HG02678 (cell line): ENCODE measurements at regions not wholly inside any gene's neighbourhood (a gene's known extent, or its start where the extent isn't known, plus 50 kb on each side); places are given as distances from the start of the nearest gene placed in this dataset.

Experiments
- ATAC-seq: cut with Tn5 transposase; IDR thresholded peaks from one replicate; pipeline ENCODE4 v1.9.1; 2021; ENCODE audit warnings: mild to moderate bottlenecking, moderate library complexity; ENCODE audit not compliant: unreplicated experiment

- ATAC-seq = no peak
Observed at GRCh38 chr10:44042075-44042770, 342.7 kb downstream of the CXCL12 start.

- ATAC-seq = no peak
Observed at GRCh38 chr10:44039599-44039998, 345.3 kb downstream of the CXCL12 start.

GRCh38 chr10:44036425-44036824 lies 348.5 kb downstream of the CXCL12 start:
- no peak for ATAC-seq

- no peak for ATAC-seq
Observed at GRCh38 chr10:44035474-44036197, 349.3 kb downstream of the CXCL12 start.

GRCh38 chr10:44034946-44035345 lies 350.0 kb downstream of the CXCL12 start:
- no peak for ATAC-seq

GRCh38 chr10:44033008-44033407 lies 351.9 kb downstream of the CXCL12 start:
- no peak for ATAC-seq

GRCh38 chr10:44032216-44032615 lies 352.7 kb downstream of the CXCL12 start:
- no peak for ATAC-seq

GRCh38 chr10:44030738-44031137 lies 354.2 kb downstream of the CXCL12 start:
- no peak for ATAC-seq

- peak; percentile 76 for ATAC-seq
Observed at GRCh38 chr10:44030132-44030531, 354.8 kb downstream of the CXCL12 start.

GRCh38 chr10:44028384-44029137 lies 356.3 kb downstream of the CXCL12 start:
- ATAC-seq = no peak

GRCh38 chr10:44024356-44025116 lies 360.4 kb downstream of the CXCL12 start:
- ATAC-seq = no peak

GRCh38 chr10:44023517-44023916 lies 361.4 kb downstream of the CXCL12 start:
- no peak for ATAC-seq

- no peak for ATAC-seq
Observed at GRCh38 chr10:44022203-44022602, 362.7 kb downstream of the CXCL12 start.

- ATAC-seq = peak; percentile 78
Observed at GRCh38 chr10:44020322-44021111, 364.4 kb downstream of the CXCL12 start.

- no peak for ATAC-seq
Observed at GRCh38 chr10:44017483-44018145, 367.3 kb downstream of the CXCL12 start.

- ATAC-seq = no peak
Observed at GRCh38 chr10:44016589-44017482, 368.1 kb downstream of the CXCL12 start.

GRCh38 chr10:44015702-44016500 lies 367.2 kb upstream of the ZNF32 start:
- no peak for ATAC-seq
